Amniotic epithelial cell (primary cell): ENCODE measurements at regions not wholly inside any gene's neighbourhood (a gene's known extent, or its start where the extent isn't known, plus 50 kb on each side); places are given as distances from the start of the nearest gene placed in this dataset.

Experiments
- DNase-seq: peaks from one replicate; pipeline ENCODE4 v3.0.0-alpha.2; 2010; ENCODE audit warnings: low read depth

DNA sequence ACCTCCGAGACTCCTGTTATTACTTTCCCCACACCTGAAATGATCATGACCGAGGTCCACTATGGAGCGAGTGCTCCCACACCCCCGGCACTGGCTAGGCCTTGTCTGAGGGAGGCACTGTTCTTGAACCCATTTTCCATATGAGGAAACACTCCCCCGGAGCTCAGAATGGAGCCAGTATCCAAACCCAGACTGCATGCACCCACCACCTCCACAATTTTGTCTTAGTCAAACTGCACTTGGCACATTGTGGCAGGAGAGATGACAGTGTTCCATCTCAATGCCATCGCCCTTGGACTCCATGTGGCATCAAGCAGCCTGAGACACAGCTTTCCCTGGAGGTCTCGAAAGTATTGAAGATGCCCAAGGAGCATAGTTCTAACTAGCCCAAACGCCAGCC lies 154.1 kb downstream of the NUP210 start:
- DNase-seq, result no peak

DNA sequence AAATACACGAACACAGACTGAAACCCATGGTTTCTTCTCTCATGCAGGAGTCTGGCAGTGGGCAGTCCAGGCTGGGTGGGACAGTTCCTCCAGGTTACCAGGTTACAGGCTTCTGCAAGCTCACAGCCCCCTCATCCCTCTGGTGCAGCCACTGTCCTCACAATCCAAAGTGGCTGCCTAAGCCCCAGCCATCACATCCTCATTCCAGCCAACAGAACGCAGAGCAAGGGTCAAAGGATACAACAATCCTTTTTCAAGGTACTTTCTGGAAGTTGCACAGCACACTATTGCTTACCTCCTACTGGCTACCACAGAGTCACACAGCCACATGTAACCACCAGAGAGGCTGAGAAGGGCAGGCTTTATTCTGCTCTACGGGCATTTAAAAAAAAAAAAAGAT lies 154.6 kb downstream of the NUP210 start:
- DNase-seq, result no peak

DNA sequence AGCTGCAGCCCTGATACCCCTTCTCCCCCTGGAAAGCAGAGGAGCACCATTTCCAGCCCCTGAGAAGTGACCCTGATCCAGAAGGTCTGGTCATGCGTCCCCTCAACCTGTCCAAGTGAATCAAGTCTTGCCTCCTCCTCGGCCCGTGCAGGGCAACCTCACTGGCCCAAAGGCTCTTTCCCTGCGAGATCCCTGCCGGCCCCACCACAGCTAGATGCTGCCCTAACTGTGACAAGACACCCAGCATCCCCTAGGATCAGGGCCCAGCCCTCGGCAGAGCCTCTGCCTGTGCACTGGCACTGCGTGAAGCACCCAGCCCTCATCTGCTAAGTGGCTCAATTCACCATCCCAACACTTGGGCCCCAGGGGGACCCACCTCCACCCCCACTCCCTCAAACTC lies 155.1 kb downstream of the NUP210 start:
- no peak for DNase-seq

DNA sequence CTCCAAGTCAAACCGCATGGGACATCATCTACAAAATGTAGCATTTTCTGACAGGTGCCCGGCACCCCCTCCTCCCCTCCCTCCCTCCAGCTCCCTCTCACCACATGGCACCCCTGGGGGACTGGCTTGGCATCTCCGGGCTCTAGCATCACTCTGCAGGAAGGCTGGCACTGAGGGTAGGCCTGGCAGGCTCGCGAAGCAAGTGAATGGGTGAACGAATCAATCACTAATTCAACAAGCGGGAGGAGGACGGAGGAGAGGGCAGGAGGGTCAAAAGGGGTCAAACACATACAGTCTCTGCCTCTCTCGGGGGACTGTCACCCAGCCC lies 155.7 kb downstream of the NUP210 start:
- DNase-seq, result no peak

DNA sequence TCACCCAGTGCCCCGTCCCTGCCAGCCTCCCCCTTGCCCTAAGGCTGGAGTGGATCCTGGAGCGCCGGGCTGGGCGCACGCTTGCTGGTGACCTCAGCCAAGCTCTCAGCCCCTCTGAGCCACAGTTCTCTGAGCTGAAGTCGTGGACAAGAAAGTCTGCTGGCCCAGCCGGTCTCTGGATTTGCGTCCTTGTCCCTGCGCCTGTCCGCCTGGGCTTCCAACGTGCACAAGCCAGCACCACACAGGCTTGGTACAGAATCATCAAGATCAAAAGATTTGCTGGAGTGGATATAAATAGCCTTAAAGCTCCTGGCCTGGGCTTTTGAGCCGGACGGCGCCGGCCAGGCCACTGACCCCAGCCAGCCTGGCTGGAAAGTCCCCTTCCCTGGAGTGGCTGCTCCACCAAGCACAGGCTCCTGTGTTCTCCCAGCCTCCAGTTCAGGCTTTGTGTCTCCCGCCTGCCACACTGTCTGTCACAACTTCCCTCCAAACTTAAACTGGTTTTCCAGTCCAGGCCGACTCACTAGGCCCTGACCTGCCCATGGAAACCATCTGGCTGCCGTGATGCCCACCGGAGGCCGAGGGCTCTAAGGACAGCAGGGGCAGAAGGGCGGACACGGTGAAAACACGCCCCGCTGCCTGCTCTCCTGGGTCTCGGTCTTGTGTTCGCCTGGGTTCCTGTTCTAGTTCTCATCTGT lies 156.2 kb downstream of the NUP210 start:
- DNase-seq, result no peak

DNA sequence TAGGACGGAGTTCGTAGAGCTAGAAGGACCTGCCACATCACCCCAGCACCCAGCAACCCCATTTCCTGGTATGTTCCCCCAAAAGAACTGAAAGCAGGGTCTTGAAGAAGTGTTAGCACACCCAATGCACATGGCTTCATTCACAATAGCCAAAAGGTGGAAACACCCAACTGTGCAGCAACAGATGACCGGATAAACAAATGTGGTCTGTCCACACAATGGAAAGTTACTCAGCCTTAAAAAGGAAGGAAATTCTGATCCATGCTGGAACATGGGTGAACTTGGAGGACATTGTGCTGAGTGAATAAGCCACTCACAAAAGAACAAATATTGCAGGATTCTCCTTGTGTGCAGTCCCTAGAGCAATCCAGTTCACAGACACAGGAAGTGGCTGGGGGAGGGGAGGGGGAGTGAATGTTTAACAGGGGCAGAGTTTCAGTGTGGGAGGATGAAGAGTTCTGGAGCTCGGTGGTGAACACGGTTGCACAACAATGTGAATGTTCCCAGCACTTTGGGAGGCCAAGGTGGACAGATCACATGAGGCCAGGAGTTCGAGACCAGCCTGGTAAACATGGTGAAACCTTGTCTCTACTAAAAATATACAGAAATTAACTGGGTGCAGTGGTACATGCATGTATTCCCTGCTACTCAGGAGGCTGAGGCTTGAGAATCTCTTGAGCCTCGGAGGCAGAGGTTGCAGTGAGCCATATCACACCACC lies 157.5 kb downstream of the NUP210 start:
- DNase-seq, result peak; percentile 3

DNA sequence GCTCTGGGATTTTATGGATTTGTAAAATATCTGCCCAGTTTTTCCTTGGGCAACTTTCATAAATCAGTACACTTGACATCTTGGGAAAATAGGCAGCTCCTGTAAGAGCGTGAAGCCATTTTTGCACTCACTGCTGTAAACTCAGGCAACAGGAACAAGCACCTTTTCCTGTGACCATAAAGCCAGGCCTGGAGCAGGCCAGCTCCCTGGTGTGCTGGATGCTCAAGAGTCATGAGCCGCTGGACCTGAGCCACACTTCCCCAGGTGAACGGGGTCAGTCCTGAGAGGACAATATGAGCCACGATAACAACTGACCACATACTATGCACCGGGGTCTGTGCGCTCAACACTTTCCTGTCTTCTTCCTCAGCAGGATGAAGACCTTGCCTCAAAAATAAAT lies 158.2 kb downstream of the NUP210 start:
- DNase-seq, result no peak

DNA sequence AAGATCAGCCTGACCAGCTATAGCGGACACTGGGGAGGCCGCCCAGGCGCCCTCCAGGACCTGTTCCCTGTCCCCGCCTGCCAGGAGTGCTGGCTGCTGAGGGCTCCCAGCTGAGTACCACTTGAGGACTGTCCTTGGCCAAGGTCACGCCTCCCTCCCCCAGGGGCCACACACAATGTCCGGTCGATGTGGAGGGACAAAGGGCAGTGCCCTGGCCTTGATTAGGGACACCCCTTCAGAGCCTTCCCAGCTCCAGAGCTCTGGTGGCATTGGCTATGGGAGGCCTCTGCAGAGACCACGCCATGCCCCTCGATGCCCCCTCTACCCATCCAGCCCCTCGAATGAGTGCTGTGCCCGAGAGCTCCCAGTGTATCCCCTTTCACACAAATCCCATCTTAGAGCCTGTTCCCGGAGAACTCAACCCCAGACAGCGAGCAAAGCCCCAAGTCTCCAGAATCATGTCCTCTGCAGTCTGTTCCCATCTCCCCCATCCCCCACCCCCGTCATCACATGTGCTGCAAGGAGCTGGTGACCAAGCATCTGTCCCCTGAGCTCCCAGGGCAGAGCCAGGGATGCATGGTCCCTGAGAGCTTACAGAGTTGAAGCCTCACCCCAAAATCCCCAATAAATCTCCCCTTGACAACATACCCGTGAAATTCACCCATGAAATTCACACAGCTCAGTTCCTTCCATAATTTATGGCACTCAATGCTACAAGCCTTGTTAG lies 158.9 kb downstream of the NUP210 start:
- no peak for DNase-seq

DNA sequence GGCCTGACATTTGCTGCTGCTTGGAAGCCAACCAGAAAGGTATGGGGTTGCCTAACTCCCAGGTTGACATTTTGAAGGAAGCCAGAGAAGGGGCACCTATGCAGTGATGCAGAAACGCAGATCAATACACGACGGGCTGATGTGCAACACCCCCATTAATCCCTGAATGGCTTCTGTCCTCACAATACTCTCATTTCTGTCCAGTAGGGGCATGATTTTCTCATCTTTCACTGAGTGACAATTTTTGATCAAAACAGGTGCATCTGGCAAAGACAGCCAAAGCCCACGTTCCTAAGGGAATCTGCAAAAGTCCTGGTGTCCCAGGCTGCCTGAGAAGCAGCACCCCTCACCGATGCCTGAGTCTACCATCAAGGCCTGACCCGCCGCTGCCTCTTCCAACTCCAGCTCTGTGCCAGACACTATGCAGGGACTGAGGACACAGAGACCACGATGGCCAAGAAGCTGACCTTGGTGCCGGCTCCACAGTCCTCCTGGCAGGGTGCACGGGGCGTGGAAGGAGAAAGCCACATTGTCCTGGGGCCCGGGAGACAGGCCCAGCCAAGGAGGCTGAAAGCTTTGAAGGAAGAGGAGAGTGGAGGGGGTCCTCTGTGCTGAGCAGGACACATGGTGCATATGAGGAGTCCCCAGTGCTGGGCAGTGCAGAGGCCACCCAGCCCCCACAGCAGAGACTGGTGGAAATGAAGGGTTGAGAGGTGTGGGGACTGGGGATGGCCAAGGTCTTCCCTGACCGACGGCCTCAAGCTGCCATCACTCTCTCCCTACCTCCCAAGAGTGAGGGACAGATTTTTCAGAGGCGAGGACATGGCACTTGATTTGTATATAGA lies 159.6 kb downstream of the NUP210 start:
- no peak for DNase-seq

DNA sequence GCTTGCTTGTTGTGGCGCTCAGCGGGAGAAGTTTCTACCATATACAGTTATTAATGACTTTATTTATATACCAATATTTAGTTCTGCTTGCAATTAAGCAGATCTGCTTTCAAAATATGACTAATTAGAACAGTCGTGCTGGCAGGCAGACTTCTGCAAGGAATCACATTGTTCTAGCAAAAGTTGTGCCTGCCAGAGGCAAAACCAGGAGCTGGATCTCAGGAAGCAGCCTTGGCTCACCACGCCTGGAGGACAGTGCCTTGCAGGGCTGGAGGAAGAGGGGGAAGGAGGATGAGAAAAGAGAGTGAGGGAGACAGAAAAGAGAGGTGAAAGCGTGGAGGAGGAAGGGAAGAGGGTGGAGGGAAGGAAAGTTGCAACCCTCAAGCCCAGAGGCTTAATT lies 160.3 kb downstream of the NUP210 start:
- no peak for DNase-seq

DNA sequence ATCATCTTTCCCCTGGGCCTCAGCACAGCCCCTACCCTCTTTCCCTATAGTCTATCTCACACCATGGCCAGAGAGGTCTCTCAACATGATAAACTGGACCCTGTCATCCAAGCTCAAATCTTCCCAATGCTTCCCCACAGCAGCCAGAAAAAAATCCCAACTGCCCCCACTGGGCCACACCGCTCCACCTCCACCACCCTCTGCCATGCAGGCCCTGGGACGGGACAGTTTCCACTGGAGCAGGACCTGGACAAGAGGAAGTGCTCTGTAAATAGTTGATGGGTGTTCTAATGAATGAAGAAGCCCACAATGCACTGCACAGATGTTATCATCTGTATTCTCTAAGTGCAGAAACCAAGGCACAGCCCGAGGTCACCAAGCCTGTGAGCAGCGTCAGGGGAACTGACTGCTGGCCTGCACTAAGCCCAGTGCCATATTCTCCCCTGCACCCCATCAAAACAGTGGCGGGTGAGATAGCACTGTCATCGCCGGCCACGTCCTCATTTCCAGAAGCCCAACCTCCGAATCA lies 161.1 kb downstream of the NUP210 start:
- no peak for DNase-seq

DNA sequence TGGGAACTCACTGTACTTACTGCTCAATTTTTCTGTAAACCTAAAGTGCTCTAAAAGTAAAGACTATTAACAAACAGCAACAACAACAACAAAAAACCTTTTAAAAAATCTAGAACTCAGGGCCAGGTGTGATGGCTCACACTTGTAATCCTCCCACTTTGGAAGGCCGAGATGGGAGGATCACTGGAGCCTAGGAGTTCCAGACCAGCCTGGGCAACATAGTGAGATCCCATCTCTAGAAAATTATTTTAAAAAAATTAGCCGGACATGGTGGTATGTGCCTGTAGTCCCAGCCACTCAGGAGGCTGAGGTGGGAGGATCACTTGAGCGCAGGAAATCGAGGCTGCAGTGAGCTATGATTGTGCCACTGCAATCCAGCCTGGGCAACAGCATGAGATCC lies 161.8 kb downstream of the NUP210 start:
- DNase-seq, result no peak

DNA sequence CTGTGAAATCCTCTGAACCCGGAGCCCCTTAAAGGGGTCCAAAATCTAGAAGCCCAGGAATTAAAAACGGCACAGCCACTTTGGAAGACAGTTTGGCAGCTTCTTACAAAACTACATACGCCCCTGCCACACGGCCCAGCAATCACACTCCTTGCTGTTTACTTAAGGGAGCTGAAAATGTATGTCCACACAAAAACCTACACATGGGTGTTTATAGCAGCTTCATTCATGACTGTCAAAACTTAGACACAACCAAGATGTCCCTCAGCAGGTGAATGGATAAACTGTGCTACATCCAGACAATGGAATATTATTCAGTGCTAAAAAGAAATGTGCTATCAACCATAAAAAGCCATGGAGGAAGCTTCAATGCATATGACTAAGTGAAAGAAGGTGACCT lies 162.5 kb downstream of the NUP210 start:
- no peak for DNase-seq

DNA sequence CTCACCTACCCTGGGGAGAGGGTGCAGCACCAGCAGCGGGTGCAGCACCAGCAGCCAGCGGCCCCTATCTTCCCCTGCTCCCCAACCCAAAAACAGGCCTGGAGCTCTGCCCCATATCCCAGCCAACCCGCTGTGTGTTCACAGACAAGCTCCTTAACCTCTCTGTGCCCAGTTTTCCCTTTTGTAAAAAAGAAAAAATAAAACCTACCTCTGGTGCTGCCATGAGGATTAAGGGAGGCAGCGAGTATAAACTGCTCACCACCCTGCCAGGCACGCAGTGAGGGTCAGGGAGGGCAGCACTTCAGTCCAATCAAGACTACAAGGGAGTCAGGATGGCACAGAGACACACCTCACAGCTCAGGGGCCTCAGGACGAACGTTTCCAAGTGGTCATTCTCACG lies 163.3 kb downstream of the NUP210 start:
- DNase-seq, result no peak

DNA sequence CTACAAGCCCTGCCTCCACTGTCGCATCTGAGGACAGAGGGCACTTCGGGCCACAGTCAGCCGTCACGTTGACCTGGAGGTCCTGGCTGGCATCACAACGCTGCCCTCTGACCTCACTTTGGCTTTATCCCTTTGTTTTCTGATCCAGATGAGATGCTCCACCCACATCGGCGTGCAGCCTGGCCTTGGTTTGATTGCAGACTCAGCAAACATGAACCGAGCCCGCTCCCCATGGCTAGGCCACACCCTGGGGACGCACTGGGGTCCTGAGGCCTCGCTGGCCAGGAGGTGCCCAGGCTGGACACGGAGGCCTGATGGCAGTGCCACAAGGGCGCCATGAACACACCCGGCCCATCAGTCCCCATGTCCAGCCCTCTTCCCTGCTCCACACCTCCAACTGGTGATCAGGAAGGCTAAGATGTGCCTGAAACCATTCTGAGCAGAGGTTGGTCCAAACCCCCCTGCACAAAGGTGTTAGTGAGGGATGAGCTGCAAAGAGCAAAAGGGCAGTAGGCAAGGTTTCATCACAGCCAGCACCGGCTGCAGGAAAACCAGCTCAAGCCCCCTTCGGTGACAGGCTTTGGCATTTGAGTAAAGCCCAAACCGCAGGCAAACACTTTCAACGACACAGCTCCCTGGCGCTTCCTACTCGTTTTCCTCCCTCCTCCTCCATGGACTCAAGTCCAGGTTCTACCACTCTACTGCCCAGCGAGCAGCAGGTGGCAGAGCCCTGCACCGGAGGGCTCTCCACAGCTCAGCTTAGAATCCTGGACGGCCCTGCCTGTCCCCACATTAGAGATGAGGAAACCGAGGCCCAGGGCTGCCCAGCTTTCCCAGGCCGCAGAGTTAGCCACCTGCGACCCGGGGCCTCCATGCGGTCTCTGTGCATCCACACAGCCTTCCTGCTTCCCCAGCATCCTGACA lies 165.8 kb downstream of the NUP210 start:
- no peak for DNase-seq

DNA sequence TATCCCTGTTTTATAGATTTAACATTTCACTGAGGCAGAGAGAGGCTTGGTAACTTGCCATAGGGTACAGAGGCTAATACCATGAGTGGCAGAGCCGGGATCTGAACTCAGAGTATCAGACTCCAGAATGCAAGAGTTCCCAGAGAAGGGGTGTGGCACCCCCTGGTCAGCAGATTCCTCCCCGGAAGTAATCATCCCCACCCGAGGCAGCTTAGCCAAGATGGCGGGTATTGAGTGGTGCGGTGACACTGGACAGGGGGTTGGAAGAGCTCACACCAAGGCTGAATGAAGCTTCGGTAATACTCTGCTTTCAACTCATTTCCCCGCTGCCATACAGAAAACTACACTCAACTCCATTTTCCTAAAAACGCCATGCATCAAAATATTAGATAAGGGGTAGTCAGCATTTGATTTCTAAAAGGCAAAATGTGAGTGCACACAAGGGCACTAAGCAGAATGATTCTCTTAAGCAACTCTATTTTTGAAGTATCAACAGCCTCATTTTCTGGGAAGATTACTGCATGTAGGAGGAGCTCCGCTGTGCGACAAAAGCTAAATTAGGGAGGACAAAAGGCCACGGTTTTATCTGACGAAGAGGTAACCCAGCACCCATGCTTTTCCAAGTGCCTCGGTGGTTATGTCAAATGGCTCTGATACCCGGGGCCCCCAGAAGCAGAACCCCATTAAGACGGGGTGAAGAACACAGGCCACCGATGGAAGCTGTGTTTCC lies 166.7 kb downstream of the NUP210 start:
- DNase-seq, result no peak

DNA sequence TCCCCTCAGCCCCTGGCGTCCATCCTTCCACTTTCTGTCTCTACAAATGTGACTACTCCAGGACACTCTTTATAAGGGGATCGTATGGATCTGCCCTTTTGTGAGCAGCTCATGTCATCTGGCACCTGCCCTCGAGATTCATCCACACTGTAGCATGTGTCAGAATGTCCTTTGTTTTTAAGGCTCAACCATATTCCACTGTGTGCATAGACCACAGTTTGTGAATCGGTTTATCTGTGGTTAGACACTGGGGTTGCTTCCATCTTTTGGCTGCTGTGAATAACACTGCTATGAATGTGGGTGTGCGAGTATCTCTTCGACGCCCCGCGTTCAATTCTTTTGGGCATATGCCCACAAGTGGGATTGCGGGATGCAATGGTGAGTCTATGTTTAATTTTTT lies 167.9 kb downstream of the NUP210 start:
- no peak for DNase-seq

DNA sequence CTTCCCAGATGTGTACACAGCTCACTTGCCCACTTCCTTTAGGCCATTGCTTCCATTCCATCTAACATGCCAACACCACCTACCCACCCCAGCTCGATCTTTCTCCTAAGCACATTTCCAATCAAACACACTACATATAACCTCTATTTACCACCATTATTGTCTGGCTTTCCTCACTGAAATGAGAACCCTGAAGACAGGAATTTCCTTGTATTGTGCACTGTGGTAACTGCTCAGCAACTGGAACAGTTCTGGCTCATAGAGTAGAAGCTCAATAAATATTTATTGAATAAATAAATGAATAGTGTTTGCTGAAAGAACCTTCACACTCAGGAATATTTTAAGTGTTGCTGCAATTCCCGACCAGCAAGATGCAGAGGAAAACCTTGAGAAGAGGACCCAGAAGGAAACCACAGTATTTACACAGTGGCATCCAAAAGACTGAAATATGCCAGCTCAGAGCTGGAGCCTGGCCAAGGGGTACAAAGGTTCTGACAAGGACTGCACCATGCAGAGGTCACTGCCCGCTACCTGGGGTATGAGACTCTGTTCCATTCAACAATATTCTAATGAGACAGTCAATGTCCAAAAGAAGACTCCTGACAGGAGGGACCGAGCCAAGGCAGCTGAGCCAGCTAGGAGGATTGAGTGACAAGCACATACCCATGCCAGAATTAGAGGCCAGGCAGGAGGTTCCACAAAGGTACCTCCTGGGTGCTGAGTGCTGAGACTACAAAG lies 168.8 kb downstream of the NUP210 start:
- no peak for DNase-seq

DNA sequence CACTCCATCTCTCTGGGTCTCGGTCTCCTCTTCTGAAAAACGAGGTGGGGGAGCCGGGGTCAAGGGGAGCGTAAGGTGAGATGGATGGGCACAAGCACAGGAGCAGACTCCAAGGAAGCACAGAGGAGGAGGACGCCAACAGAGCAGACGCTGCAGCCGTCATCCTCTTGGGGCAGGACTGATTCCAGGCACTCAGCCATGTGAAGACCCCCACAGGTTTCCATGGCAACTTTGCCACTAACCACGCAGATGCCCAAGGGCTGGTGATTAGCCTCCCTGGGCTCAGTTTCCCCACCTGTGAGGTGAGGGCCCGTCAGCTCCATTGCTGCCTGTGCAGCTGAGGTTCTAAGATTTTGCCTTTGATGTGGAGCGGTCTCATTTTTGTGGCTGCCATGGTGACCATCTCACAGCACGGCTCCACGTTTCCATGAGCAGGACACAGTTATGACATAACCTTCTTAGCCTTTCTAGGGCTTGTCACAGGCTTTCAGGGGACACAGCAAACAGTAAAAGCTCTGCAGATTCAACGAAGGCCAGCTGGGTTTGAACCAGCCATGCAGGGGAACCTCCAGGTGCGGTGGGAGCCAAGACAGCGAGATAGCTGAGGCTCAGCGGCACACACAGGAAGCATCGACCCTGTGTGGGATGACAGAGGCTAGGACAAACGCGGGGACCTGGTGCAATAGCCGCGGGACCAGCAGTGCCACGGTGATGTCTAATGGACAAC lies 170.3 kb downstream of the NUP210 start:
- no peak for DNase-seq
